SK-N-SH treated with all-trans-retinoic acid at 6 μM for 48 hours (cell line): ENCODE measurements at regions not wholly inside any gene's neighbourhood (a gene's known extent, or its start where the extent isn't known, plus 50 kb on each side); places are given as distances from the start of the nearest gene placed in this dataset.

Experiments
- ATAC-seq: fragments of 200-7000 bp; cut with Tn5 transposase; 3 replicates; pipeline ENCODE4 v1.9.1; 2020; ENCODE audit warnings: mild to moderate bottlenecking, moderate library complexity
- CSRNP3 ChIP-seq: fragments of 250-450 bp; sonication (Bioruptor Pico); IDR thresholded peaks from 2 replicates; pipeline ENCODE4 v1.5.1; 2021; ENCODE audit warnings: mild to moderate bottlenecking, moderate library complexity
- ESRRG ChIP-seq: fragments of 250-450 bp; sonication (Bioruptor Pico); IDR thresholded peaks from 2 replicates; pipeline ENCODE4 v1.6.1; 2021; ENCODE audit warnings: mild to moderate bottlenecking
- GLIS3 ChIP-seq: fragments of 250-450 bp; sonication (Bioruptor Pico); IDR thresholded peaks from 2 replicates; pipeline ENCODE4 v1.5.0; 2020; ENCODE audit warnings: mild to moderate bottlenecking, moderate library complexity
- ISL1 ChIP-seq: fragments of 250-450 bp; sonication (Bioruptor Pico); IDR thresholded peaks from 2 replicates; pipeline ENCODE4 v2.1.2; 2022; ENCODE audit warnings: mild to moderate bottlenecking, moderate library complexity
- OSR1 ChIP-seq: fragments of 250-450 bp; sonication (Bioruptor Pico); IDR thresholded peaks from 2 replicates; pipeline ENCODE4 v1.8.0; 2022; ENCODE audit warnings: moderate library complexity, mild to moderate bottlenecking, inconsistent platforms
- PATZ1 ChIP-seq: fragments of 250-450 bp; sonication (Bioruptor Pico); IDR thresholded peaks from 2 replicates; pipeline ENCODE4 v1.8.0; 2020; ENCODE audit warnings: mild to moderate bottlenecking, moderate library complexity, borderline replicate concordance
- PPARA ChIP-seq: fragments of 250-450 bp; sonication (Bioruptor Pico); IDR thresholded peaks from 2 replicates; pipeline ENCODE4 v1.5.0; 2020; ENCODE audit warnings: mild to moderate bottlenecking, borderline replicate concordance
- RARB ChIP-seq: fragments of 250-450 bp; sonication (Bioruptor Pico); IDR thresholded peaks from 2 replicates; pipeline ENCODE4 v1.8.0; 2021; ENCODE audit warnings: mild to moderate bottlenecking, moderate library complexity
- SNAI2 ChIP-seq: fragments of 250-450 bp; sonication (Bioruptor Pico); IDR thresholded peaks from 2 replicates; pipeline ENCODE4 v1.5.0; 2020; ENCODE audit warnings: mild to moderate bottlenecking, moderate library complexity
- TCF4 ChIP-seq: fragments of 250-450 bp; sonication (Bioruptor Pico); IDR thresholded peaks from 2 replicates; pipeline ENCODE4 v1.8.0; 2021; ENCODE audit warnings: mild to moderate bottlenecking, moderate library complexity, borderline replicate concordance
- TOX ChIP-seq: fragments of 250-450 bp; sonication (Bioruptor Pico); IDR thresholded peaks from 2 replicates; pipeline ENCODE4 v1.8.0; 2021; ENCODE audit warnings: mild to moderate bottlenecking, moderate library complexity, borderline replicate concordance
- ZC3H10 ChIP-seq: fragments of 250-450 bp; sonication (Bioruptor Pico); IDR thresholded peaks from 2 replicates; pipeline ENCODE4 v1.5.1; 2021; ENCODE audit warnings: mild to moderate bottlenecking, moderate library complexity
- ZFP3 ChIP-seq: fragments of 250-450 bp; sonication (Bioruptor Pico); IDR thresholded peaks from 2 replicates; pipeline ENCODE4 v1.5.0; 2020; ENCODE audit warnings: mild to moderate bottlenecking, moderate library complexity
- ZFP30 ChIP-seq: fragments of 450-650 bp; formaldehyde crosslinking; IDR thresholded peaks from 2 replicates; pipeline ENCODE4 v1.5.0; 2022; ENCODE audit warnings: mild to moderate bottlenecking, moderate library complexity
- ZNF565 ChIP-seq: fragments of 450-650 bp; formaldehyde crosslinking; conservative IDR thresholded peaks from 2 replicates; pipeline ENCODE4 v1.5.0; 2020; ENCODE audit warnings: low read depth, mild to moderate bottlenecking, moderate library complexity
- ZNF70 ChIP-seq: fragments of 450-650 bp; formaldehyde crosslinking; IDR thresholded peaks from 2 replicates; pipeline ENCODE4 v1.5.0; 2020; ENCODE audit warnings: mild to moderate bottlenecking, moderate library complexity
- ZNF8 ChIP-seq: fragments of 450-650 bp; formaldehyde crosslinking; IDR thresholded peaks from 2 replicates; pipeline ENCODE4 v1.5.0; 2020; ENCODE audit warnings: mild to moderate bottlenecking, moderate library complexity
- TF ChIP-seq, protein P1 (sequence below): fragments of 250-450 bp; sonication (Bioruptor Pico); IDR thresholded peaks from 2 replicates; pipeline ENCODE4 v1.5.0; 2020; ENCODE audit warnings: mild to moderate bottlenecking, moderate library complexity
- TF ChIP-seq, protein P2 (sequence below): fragments of 250-450 bp; sonication (Bioruptor Pico); IDR thresholded peaks from 2 replicates; pipeline ENCODE4 v1.5.1; 2020; ENCODE audit warnings: low read depth, mild to moderate bottlenecking, moderate library complexity
- TF ChIP-seq, protein P3 (sequence below): fragments of 250-450 bp; sonication (Bioruptor Pico); IDR thresholded peaks from 2 replicates; pipeline ENCODE4 v1.8.0; 2021; ENCODE audit warnings: low read depth, mild to moderate bottlenecking, moderate library complexity, borderline replicate concordance

GRCh38 chr10:111725050-111725449 is 458.5 kb downstream of the GPAM start:
- no peak for ATAC-seq
- TF ChIP-seq, protein P1, sequence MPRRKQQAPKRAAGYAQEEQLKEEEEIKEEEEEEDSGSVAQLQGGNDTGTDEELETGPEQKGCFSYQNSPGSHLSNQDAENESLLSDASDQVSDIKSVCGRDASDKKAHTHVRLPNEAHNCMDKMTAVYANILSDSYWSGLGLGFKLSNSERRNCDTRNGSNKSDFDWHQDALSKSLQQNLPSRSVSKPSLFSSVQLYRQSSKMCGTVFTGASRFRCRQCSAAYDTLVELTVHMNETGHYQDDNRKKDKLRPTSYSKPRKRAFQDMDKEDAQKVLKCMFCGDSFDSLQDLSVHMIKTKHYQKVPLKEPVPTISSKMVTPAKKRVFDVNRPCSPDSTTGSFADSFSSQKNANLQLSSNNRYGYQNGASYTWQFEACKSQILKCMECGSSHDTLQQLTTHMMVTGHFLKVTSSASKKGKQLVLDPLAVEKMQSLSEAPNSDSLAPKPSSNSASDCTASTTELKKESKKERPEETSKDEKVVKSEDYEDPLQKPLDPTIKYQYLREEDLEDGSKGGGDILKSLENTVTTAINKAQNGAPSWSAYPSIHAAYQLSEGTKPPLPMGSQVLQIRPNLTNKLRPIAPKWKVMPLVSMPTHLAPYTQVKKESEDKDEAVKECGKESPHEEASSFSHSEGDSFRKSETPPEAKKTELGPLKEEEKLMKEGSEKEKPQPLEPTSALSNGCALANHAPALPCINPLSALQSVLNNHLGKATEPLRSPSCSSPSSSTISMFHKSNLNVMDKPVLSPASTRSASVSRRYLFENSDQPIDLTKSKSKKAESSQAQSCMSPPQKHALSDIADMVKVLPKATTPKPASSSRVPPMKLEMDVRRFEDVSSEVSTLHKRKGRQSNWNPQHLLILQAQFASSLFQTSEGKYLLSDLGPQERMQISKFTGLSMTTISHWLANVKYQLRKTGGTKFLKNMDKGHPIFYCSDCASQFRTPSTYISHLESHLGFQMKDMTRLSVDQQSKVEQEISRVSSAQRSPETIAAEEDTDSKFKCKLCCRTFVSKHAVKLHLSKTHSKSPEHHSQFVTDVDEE (CRISPR knock-in tag), result no peak
- TF ChIP-seq OSR1 (CRISPR knock-in tag) (no peak), GLIS3 (no peak), ZFP30 (no peak), ZFP3 (CRISPR knock-in tag) (no peak), ZNF8 (CRISPR knock-in tag) (no peak), ZNF565 (CRISPR knock-in tag) (no peak), PATZ1 (CRISPR knock-in tag) (no peak), RARB (CRISPR knock-in tag) (no peak), TCF4 (CRISPR knock-in tag) (no peak), TOX (CRISPR knock-in tag) (no peak), ZNF70 (CRISPR knock-in tag) (no peak), CSRNP3 (no peak), PPARA (no peak), ISL1 (CRISPR knock-in tag) (no peak), ZC3H10 (CRISPR knock-in tag) (no peak), ESRRG (CRISPR knock-in tag) (no peak), SNAI2 (CRISPR knock-in tag) (no peak)
- TF ChIP-seq, protein P2, sequence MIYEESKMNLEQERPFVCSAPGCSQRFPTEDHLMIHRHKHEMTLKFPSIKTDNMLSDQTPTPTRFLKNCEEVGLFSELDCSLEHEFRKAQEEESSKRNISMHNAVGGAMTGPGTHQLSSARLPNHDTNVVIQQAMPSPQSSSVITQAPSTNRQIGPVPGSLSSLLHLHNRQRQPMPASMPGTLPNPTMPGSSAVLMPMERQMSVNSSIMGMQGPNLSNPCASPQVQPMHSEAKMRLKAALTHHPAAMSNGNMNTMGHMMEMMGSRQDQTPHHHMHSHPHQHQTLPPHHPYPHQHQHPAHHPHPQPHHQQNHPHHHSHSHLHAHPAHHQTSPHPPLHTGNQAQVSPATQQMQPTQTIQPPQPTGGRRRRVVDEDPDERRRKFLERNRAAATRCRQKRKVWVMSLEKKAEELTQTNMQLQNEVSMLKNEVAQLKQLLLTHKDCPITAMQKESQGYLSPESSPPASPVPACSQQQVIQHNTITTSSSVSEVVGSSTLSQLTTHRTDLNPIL, result no peak
- TF ChIP-seq, protein P3, sequence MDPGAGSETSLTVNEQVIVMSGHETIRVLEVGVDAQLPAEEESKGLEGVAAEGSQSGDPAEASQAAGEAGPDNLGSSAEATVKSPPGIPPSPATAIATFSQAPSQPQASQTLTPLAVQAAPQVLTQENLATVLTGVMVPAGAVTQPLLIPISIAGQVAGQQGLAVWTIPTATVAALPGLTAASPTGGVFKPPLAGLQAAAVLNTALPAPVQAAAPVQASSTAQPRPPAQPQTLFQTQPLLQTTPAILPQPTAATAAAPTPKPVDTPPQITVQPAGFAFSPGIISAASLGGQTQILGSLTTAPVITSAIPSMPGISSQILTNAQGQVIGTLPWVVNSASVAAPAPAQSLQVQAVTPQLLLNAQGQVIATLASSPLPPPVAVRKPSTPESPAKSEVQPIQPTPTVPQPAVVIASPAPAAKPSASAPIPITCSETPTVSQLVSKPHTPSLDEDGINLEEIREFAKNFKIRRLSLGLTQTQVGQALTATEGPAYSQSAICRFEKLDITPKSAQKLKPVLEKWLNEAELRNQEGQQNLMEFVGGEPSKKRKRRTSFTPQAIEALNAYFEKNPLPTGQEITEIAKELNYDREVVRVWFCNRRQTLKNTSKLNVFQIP (CRISPR knock-in tag), result no peak

- no peak for ATAC-seq
- TF ChIP-seq PATZ1 (CRISPR knock-in tag), result no peak
Measured at GRCh38 chr10:111732166-111732785, 451.3 kb downstream of the GPAM start.
